NCI-H226 (cell line): ENCODE measurements at regions not wholly inside any gene's neighbourhood (a gene's known extent, or its start where the extent isn't known, plus 50 kb on each side); places are given as distances from the start of the nearest gene placed in this dataset.
"Not testable (repeated sequence)": the region's sequence is repeated elsewhere in the genome, so short reads cannot be mapped to it uniquely, and the experiment has no call there.

Experiments used
- DNase-seq: peaks from one replicate; pipeline ENCODE4 v3.0.0-alpha.2; 2015

DNA sequence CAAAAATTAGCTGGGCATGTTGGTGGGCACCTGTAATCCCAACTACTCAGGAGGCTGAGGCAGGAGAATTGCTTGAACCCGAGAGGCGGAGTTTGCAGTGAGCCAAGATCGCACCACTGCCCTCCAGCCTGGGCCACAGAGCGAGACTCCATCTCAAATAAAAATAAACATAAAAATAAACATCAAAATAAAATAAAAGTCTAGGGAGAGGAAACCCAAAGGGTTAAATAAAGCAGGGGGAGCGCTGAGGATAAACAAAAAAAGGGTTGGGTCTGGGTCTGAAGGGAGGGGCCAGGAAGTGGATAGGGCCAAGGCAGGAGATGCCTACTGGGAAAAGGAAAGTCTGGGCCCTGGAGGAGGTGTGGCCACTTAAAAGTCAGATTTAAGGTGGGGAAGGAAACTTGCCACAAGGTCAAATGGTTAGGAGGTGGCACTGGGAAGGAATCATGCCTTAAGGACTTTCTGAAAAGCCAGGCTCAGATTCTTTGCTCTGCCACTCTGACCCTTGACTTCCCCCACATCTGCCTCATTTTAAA lies 150.0 kb downstream of the ADSS2 start:
- DNase-seq, result no peak

DNA sequence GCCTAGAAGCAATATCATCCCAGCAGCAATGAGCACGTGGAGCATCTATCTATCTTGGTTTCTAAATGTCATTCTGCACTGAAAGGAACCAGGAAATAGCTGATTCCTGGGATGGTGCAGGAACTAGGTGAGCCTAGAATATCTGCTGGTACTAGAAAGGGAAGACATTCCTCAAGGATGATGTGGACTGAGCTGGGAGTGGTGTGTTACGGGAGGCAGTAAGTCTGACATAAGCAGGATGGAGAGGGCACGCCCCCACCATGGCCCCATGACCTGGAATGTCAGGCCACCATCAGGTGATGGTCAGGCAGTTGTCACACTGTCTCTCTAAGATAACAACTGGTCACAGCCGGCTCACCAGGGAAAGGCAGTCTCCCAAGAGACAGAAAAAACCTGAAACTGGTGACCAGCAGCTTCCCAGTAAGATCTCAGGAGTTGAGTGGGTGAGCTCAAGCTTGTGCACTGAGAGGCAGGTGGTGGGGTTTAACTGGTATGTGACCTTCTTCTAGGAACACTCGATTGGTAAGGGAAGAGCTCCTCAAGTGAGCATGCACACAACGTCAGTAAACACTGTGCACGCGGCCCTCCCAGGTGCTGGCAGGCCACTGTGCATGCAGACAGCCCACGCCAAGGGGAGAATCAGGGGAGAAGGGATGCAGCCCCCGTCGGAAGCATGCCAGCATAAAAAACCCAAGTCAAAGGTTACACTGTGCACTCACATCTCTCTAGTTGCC lies 148.7 kb downstream of the ADSS2 start:
- peak; percentile 95 for DNase-seq

DNA sequence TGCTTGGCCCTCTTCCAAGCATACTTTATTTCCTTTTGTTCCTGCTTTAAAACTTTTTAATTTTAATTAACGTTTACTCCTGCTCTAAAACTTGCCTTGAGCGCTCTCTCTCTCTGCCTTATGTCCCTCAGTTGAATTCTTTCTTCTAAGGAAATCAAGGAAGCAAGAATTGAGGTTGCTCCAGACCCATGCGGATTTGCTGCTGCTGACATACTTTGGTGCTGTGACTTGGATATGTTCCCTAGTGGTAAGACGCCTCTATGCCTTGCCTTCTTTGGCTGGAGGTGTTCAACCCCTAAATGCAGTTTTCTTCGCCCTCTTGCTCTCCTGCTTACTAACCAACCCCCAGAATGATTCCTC lies 148.1 kb downstream of the ADSS2 start:
- DNase-seq, result no peak

DNA sequence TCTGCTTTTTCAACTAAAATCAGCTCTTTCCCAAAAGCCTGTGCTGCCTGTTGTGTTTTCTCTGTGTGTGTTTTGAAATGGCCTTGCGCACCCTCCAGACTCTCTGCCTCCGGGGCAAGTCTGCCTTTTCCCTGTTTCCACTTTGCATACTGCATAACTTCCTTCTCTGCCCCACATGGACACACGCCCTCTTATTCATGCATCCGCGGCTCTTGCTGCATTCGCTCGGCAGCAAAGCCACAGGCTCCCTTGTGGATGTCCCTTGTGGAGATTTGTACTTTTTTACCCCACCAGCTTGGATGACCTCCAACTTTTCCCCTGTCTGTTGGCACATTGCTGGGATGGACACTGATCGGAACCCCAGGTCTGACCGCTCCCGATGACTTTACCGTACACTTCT lies 147.6 kb downstream of the ADSS2 start:
- no peak for DNase-seq

DNA sequence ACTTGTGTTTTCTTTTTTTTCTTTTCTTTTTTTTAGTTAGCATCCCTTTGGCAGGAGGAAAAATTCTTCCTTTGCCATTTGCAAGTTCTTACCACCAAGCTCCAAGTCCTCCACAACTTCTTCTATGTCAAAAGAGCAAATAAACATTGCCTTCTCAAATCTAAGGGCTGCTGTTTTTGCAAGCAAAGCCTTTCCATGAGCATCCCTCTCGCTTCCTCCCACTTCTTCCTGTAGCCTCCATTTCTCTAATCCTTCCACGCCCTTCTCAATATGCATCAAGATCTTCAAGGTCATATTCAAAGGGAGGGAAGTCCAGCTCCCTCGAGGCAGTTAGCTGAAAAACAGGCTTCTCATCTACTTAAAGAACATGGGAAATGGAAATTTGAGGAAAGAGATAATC lies 147.1 kb downstream of the ADSS2 start:
- no peak for DNase-seq

DNA sequence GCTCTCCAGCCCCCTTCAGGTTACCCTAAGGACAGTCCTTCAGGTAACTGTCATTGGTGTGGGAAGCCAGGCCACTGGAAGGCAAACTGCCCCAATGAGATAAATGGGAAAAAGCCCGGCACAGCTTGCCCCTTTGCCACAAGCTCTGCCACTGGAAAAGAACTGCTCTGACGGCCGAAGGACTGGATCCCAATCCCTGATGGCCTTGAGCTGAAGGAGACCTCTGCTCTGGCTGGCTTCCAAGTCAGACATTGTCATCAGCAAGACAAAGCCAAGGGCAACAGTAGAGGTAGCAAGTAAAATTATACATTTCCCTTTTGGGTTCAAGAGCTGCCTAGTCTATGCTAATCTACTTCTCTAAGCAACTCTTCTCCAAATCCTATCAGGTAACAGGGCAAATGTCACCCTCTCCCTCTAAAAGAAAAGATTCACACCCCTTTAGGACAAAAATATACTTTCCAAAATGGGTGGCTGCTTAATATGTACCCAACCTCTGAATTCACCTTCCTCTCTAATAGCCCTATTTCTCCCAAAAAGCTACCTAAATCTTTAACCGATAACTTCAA lies 145.8 kb downstream of the ADSS2 start:
- DNase-seq, result no peak

DNA sequence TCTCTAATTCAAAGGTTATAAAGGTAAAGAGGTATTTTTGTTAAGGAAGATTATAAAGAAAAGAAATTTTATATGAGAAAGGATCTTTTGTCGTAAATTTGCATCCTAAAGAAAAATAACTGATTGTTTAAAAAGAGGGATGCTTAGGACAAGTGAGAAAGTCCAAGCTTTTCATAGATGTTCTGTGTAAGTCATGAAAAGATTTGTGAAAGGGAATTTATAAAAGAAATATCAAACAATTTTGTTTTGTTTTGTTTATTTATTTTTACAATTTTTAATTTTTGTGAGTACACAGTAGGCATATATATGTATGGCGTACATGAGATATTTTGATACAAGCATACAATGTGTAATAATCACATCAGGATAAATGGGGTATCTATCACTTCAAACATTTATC lies 145.2 kb downstream of the ADSS2 start:
- no peak for DNase-seq

DNA sequence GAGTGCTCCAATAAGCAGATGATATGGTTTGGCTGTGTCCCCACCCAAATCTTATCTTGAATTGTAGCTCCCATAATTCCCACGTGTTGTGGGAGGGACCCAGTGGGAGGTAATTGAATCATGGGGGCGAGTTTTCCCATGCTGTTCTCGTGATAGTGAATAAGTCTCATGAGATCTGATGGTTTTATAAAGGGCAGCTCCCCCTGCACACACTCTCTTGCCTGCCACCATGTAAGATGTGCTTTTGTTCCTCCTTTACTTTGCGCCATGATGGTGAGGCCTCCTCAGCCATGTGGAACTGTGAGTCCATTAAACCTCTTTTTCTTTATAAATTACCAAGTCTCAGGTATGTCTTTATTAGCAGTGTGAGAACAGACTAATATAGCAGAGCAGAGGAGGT lies 142.5 kb downstream of the ADSS2 start:
- DNase-seq, result not testable (repeated sequence)

DNA sequence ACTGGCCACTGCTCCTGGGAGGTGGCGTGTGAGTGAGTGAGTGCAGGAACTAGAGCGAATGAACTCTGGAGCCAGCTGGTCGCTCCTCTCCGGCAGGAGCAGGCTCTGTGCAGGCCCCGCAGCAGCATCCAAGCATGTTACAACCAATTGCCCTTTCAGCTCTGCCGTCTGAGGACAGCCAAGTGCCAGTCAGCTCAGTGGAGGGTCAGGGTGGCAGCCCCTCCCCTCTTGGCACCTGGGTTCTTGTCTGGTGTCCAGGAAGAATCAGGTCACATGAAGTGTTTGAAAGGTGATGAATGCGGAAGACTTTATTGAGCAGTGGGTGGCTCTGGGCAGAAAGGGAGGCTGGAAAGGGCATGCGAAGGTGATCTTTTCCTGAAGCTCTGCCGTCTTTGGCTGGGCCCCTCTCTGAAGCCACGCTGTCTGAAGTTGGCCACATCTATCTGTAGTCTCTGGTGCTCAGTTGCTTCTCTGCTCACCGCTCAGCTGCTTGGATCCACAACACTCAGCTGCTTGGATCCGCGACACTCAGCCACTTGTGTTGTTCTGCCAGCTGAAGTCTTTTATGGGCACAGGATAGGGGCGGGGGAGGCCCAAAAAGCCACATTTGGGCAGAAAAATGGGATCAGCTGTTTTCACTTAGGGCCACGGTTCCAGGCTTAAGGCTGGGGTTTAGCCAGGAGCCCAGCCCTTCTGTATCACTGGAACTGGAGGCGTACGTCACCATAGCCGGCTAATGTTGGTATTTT lies 139.8 kb downstream of the ADSS2 start:
- no peak for DNase-seq

DNA sequence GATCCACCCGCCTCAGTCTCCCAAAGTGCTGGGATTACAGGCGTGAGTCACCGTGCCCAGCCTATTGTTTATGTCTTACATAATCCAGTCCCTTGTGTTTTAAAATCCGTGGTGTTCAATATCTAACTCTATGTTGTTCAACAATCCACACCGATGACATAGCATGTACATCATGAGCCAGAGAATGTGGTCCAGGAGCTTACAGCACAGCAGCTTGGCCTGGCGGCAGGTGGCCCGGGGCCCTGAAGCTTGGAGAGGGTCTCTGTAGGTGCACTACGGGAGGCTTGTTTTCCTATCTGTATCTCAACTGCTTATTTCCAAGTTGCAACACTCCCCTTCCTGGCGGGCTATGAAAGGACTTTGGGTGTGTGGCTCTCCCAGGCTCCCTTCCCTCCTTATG lies 138.4 kb downstream of the ADSS2 start:
- no peak for DNase-seq

DNA sequence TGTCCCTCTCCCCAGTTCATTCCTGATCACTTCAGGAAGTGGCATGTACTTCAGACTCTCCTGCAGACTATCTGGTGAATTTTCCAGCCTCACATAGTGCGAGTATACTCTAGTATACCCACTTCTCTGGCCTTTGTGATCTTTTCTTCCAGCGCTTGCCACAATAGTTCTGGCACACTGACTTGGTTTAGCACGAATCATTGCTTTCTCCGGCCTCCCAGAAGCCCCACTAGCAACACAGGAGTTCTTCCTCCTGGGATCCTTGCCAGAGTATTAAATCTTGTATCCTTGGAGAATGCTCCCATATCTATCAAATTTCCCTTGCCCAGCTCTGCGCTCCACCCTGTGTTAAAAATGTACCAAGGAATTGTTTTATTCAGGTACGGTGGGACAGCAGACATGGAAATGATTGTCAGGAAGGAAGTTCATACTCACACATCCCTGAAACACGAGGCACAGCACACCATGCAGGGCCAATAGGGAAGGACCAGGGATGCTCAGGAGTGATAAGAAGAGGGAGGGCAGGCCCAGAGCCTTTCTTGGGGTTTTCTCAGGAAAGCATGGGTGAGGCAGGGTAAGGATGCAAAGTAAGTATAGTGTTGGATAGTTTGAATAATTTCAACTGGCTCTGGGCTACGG lies 136.7 kb downstream of the ADSS2 start:
- peak; percentile 20 for DNase-seq

DNA sequence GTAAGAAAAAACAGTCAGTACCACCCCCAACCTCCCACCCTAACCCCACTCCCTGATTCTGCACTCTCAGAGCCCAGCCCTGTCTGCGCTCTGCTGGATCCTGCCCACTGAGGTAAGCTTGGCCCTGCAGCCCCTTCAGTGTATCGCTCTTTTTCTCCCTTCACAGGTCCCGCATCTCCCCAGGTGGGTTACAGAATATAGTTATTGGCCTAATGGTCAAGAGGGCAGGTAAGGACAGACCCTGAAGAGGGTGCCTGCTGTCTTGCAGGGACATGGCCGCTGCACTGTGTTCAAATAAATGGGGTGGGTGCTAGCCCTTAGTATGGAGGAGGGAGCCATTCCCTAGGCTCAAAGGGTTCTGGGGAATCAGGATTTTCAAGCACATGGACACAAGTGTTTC lies 135.7 kb downstream of the ADSS2 start:
- DNase-seq, result no peak

DNA sequence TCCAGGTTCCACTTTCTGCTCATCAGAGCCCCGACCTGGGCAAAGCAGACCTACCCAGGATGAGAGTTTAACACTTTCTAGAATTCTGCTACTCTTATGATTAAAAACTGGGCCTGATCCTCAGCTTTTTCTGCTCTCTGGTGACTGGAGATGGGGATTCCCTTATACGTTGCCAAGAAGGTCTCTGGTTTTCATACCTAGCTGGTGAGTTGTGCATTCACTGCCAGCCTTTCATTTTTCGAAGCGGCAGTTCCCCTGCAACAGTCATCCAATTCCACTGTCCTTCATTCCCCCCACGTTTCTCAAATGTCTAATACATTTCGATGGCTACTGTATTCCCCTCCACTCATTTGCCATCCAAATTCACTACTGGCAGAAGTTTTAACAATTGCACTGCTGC lies 135.3 kb downstream of the ADSS2 start:
- DNase-seq, result no peak

DNA sequence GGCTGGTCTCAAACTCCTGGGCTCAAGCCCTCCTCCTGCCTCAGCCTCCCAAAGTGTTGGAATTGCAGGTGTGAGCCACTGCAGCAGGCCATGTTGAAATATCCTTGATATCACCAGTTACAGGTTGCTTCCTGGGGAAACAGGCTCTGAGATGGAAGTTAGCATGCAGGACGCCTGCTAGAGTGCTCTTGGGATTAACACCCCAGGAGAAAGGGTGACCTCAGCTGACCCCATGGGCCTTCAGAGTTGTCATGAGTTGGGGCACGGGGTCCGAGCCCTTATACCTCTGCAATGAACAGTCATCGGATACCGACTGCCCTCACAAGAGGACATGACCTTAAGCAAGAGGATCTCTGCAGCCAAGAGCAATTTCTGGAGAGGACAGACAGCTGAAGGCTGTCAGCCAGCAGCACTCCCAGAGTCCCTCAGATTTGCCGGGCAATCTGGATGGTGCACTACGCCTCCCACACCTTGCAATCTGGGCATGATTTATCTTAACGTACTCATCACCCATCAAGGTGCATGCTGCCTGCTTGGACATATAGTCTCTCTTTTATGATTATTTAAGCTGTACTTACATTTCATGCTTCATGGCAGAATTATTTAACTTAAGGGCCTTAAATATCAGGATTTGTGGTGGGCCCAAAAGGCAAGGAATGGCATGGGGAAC lies 134.6 kb downstream of the ADSS2 start:
- DNase-seq, result no peak

DNA sequence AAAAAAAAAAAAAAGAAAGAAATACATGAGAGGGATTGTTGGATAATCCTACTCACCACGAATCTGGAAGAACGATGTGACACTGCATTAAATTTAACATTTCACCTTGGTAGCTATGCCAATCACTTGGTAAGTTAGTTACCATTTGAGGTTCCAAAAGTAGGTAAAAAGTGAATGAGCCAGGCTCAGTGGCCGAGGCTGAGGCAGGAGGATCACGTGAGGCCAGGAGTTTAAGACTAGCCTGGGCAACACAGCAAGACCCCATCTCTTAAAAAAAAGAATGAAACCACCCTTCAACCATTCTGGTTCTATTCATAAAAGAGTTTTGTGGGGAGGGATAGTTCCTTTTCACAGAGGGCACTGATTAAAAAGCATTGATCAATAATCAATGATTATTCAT lies 133.6 kb downstream of the ADSS2 start:
- no peak for DNase-seq

DNA sequence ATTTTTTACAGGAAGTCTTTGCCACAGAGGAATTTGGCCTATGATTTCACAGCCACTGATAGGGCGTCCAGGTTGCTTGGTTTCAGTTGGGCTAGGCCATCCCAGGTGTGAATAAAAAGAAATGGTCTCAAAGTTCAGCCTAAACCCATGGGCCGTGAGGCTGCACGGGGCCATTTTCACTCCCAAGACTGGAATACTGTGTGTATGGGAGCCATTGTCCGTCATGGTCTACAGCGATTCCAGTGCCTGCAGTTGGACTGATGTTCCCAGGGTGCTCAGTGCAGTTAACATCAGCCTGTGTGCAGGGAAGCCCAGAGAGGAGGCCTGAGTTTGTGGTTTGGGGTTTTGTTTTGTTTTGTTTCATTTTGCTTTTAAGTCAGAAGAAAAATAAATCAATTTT lies 133.2 kb downstream of the ADSS2 start:
- no peak for DNase-seq

DNA sequence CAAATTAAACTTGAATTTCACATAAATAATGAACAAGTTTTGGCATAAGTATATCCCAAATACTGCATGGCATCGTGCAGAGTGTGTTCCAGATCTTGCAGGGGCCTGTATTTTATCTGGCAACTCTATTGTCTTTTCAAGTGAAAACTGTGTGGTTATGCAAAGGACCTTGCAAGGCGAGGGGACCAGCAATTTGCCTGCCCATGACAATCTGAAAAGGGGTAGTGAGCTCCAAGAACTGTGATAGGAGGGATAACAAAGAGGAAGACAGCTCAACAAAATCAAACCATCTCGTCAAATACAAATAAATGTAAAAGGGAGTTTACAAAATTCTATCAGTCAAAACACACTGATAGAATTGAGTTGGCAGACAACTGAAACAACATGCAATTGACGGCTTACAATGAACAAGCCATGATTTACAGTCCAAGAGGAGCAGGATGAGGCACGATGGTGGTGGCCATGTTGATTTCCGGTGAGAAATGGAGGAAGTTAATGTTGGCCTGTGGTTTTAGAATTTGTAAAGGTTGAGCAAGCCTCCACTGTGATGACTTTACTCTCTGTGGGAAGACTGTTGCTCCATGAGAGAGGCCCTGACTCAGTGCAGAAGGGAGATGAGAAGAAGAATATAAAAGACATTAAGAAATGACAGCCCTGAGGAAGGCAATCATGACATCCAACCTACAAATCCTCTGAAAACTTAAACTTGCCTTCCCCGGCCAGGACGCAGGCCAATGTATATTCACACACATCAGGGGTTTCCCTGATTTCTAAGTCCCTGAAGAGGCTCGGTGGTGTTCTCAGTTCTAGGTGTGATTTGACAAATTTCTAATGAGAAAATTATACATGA lies 132.2 kb downstream of the ADSS2 start:
- peak; percentile 37 for DNase-seq

DNA sequence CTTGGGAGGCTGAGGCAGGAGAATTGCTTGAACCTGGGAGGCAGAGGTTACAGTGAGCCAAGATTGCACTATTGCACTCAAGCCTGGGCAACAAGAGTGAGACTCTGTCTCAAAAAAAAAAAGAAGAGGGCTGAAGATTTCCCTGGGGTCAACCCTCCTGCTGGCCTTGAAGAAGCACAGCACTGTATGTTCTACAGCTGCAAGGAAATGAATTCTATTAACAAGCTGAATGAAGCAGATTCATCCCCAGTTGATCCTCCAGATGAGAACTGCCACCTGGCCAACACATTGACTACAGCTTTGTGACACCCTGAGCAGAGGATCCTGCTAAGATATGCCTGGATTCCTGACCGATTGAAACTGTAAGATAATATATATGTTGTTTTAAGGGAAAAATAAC lies 129.5 kb downstream of the ADSS2 start:
- no peak for DNase-seq

DNA sequence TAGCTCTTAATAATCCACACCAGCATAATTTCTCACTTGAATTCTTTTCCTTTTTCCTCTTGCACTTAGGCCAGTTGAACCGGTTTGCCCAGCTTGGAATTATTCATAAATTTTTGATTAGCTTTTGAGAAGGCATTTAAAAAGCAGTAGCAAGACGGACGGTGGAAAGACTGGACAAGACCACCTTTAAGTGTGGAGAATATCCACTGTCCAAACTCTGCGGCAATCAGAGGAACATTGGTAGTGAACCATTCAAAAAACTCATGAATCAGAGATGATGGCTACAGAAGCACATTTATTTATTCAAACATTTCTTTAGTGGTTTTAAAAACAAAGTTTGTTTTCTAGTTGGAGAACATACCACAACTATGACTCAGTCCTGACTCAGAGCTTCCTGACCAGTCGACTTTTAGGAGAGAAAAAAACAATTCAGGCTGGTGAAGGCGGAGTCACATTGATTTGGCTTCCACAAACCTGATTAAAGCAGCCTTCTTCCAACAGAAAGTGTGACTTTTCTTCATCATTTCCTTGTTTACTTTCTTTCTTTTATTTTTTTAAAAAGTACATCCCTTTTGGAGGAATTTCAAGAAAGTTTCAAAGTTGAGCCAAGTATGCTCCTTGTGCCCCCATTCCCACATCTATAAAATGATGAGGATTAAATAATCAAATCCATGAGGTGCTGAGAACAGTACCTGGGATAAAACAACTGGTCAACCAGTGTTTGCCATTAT lies 128.8 kb downstream of the ADSS2 start:
- DNase-seq, result peak; percentile 86

DNA sequence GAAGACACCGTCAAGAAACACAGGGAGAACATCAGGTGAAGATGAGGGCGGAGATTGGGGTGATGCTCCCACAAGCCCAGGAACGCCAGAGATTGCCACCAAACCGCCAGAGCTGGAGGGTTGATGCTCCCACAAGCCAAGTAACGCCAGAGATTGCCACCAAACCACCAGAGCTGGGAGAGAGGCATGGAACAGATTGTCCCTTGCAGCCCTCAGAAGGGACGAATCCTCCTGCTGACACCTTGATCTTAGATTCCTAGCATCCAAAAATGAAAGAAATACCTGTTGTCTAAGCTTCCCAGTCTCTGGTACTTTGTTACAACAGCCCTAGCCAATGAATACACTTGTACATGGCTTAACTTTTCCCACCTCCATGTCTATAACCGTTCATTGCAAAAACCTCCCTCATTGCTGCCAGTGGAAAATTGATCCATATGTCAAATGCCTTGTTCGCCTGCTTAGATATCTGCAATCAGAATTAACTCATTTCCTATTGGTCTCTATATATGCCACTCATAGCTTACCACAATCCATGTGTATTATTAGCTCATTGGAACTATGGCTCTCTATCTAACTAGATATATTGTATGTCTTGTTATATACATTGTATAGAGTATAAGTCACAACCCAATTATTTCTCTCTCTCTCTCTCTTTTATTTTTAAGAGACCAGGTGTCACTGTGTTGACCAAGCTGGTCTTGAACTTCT lies 127.4 kb downstream of the ADSS2 start:
- DNase-seq, result no peak
